ENCODE measurements at regions not wholly inside any gene's neighbourhood (a gene's known extent, or its start where the extent isn't known, plus 50 kb on each side); places are given as distances from the start of the nearest gene placed in this dataset.

DNA sequence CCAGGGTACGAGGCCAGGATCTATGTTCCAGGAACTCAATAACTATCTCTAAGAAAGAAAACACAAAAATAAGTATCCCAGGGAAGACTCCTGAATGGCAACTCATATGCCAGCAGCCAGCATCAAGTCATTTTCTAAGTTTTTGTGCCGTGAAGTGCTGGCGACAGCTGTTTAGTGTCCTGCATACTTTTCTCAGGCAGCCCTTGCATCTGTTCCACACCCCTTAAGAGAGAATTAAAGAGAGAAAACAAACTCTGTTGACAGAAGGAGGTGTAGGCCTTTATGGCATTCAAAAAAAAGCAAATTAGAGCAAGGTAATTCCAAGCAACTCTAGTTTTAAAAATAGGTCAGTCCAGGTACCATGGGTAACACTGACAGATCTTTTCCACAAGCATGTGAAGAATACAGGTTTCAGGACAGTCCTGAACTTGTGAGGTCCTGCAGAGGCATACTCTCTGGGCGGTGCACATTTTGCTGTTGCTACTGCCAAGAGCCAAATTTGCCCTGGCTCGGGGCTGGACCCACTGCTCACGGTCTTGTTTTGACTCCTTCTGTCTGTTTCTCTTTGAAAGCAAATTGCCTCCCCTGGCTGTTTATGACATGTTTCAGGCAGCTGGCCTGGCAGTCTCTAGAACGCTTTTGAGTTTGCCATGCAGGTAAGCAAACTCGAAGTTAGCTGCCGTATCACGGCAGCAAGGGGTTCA lies 252.1 kb upstream of the ADAMTS9 start:
- CTCF ChIA-PET = no interaction called here

More for the DNA sequence above, 252.1 kb upstream of the ADAMTS9 start:
- Mint-ChIP-seq H3K27ac (no peak overlapping the region), H3K36me3 (no peaks in the 10 kb centered on the region), H3K4me1 (peaks cover 18% of the 10 kb centered on the region), H3K9me3 (no peaks in the 10 kb centered on the region; the same call in 1 of the 2 replicates), H3K4me3 (no peak overlapping the region), H3K27me3 (ENCODE audit: low read depth) (no peaks in the 10 kb centered on the region; the same call in 1 of the 2 replicates)
- POLR2A ChIA-PET = no interaction called here
- TF ChIP-seq NR1H2 (CRISPR knock-in tag; IDR thresholded peaks at IDR 0.05) (no peak), SOX15 (CRISPR knock-in tag; IDR thresholded peaks at IDR 0.05) (no peak), NR2C2 (CRISPR knock-in tag; IDR thresholded peaks at IDR 0.05) (no peak), ZNF423 (CRISPR knock-in tag; IDR thresholded peaks at IDR 0.05) (no peak), TEAD1 (CRISPR knock-in tag; IDR thresholded peaks at IDR 0.05) (no peak), MYBL2 (CRISPR knock-in tag; IDR thresholded peaks at IDR 0.05) (no peak), PRRX2 (CRISPR knock-in tag; IDR thresholded peaks at IDR 0.05) (no peak), GRHL2 (CRISPR knock-in tag; IDR thresholded peaks at IDR 0.05; ENCODE audit: insufficient replicate concordance, severe bottlenecking) (no peak), NFYB (CRISPR knock-in tag; conservative IDR thresholded peaks at IDR 0.05; ENCODE audit: low read depth) (no peak), CREB1 (CRISPR knock-in tag; IDR thresholded peaks at IDR 0.05) (no peak), ZNF121 (CRISPR knock-in tag; IDR thresholded peaks at IDR 0.05) (no peak), ZNF138 (CRISPR knock-in tag; conservative IDR thresholded peaks at IDR 0.05) (no peak), RORB (CRISPR knock-in tag; IDR thresholded peaks at IDR 0.05) (no peak)
- TF ChIP-seq, protein P1, sequence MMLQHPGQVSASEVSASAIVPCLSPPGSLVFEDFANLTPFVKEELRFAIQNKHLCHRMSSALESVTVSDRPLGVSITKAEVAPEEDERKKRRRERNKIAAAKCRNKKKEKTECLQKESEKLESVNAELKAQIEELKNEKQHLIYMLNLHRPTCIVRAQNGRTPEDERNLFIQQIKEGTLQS (CRISPR knock-in tag; conservative IDR thresholded peaks at IDR 0.05) = no peak
- TF ChIP-seq, protein P2, sequence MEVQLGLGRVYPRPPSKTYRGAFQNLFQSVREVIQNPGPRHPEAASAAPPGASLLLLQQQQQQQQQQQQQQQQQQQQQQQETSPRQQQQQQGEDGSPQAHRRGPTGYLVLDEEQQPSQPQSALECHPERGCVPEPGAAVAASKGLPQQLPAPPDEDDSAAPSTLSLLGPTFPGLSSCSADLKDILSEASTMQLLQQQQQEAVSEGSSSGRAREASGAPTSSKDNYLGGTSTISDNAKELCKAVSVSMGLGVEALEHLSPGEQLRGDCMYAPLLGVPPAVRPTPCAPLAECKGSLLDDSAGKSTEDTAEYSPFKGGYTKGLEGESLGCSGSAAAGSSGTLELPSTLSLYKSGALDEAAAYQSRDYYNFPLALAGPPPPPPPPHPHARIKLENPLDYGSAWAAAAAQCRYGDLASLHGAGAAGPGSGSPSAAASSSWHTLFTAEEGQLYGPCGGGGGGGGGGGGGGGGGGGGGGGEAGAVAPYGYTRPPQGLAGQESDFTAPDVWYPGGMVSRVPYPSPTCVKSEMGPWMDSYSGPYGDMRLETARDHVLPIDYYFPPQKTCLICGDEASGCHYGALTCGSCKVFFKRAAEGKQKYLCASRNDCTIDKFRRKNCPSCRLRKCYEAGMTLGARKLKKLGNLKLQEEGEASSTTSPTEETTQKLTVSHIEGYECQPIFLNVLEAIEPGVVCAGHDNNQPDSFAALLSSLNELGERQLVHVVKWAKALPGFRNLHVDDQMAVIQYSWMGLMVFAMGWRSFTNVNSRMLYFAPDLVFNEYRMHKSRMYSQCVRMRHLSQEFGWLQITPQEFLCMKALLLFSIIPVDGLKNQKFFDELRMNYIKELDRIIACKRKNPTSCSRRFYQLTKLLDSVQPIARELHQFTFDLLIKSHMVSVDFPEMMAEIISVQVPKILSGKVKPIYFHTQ (CRISPR knock-in tag; IDR thresholded peaks at IDR 0.05) = no peak
- TF ChIP-seq, protein P3, sequence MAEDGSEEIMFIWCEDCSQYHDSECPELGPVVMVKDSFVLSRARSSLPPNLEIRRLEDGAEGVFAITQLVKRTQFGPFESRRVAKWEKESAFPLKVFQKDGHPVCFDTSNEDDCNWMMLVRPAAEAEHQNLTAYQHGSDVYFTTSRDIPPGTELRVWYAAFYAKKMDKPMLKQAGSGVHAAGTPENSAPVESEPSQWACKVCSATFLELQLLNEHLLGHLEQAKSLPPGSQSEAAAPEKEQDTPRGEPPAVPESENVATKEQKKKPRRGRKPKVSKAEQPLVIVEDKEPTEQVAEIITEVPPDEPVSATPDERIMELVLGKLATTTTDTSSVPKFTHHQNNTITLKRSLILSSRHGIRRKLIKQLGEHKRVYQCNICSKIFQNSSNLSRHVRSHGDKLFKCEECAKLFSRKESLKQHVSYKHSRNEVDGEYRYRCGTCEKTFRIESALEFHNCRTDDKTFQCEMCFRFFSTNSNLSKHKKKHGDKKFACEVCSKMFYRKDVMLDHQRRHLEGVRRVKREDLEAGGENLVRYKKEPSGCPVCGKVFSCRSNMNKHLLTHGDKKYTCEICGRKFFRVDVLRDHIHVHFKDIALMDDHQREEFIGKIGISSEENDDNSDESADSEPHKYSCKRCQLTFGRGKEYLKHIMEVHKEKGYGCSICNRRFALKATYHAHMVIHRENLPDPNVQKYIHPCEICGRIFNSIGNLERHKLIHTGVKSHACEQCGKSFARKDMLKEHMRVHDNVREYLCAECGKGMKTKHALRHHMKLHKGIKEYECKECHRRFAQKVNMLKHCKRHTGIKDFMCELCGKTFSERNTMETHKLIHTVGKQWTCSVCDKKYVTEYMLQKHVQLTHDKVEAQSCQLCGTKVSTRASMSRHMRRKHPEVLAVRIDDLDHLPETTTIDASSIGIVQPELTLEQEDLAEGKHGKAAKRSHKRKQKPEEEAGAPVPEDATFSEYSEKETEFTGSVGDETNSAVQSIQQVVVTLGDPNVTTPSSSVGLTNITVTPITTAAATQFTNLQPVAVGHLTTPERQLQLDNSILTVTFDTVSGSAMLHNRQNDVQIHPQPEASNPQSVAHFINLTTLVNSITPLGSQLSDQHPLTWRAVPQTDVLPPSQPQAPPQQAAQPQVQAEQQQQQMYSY (CRISPR knock-in tag; IDR thresholded peaks at IDR 0.05) = no peak
- TF ChIP-seq, protein P4, sequence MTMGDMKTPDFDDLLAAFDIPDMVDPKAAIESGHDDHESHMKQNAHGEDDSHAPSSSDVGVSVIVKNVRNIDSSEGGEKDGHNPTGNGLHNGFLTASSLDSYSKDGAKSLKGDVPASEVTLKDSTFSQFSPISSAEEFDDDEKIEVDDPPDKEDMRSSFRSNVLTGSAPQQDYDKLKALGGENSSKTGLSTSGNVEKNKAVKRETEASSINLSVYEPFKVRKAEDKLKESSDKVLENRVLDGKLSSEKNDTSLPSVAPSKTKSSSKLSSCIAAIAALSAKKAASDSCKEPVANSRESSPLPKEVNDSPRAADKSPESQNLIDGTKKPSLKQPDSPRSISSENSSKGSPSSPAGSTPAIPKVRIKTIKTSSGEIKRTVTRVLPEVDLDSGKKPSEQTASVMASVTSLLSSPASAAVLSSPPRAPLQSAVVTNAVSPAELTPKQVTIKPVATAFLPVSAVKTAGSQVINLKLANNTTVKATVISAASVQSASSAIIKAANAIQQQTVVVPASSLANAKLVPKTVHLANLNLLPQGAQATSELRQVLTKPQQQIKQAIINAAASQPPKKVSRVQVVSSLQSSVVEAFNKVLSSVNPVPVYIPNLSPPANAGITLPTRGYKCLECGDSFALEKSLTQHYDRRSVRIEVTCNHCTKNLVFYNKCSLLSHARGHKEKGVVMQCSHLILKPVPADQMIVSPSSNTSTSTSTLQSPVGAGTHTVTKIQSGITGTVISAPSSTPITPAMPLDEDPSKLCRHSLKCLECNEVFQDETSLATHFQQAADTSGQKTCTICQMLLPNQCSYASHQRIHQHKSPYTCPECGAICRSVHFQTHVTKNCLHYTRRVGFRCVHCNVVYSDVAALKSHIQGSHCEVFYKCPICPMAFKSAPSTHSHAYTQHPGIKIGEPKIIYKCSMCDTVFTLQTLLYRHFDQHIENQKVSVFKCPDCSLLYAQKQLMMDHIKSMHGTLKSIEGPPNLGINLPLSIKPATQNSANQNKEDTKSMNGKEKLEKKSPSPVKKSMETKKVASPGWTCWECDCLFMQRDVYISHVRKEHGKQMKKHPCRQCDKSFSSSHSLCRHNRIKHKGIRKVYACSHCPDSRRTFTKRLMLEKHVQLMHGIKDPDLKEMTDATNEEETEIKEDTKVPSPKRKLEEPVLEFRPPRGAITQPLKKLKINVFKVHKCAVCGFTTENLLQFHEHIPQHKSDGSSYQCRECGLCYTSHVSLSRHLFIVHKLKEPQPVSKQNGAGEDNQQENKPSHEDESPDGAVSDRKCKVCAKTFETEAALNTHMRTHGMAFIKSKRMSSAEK (CRISPR knock-in tag; IDR thresholded peaks at IDR 0.05; ENCODE audit: borderline replicate concordance) = no peak
- TF ChIP-seq, protein P5, sequence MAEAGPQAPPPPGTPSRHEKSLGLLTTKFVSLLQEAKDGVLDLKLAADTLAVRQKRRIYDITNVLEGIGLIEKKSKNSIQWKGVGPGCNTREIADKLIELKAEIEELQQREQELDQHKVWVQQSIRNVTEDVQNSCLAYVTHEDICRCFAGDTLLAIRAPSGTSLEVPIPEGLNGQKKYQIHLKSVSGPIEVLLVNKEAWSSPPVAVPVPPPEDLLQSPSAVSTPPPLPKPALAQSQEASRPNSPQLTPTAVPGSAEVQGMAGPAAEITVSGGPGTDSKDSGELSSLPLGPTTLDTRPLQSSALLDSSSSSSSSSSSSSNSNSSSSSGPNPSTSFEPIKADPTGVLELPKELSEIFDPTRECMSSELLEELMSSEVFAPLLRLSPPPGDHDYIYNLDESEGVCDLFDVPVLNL (CRISPR knock-in tag; IDR thresholded peaks at IDR 0.05; ENCODE audit: borderline replicate concordance, low read depth) = no peak
- TF ChIP-seq, protein P6, sequence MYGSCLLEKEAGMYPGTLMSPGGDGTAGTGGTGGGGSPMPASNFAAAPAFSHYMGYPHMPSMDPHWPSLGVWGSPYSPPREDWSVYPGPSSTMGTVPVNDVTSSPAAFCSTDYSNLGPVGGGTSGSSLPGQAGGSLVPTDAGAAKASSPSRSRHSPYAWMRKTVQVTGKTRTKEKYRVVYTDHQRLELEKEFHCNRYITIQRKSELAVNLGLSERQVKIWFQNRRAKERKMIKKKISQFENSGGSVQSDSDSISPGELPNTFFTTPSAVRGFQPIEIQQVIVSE (CRISPR knock-in tag; IDR thresholded peaks at IDR 0.05; ENCODE audit: borderline replicate concordance) = no peak
- no peak for DNase-seq (ENCODE audit: low spot score)
- no peak for ATAC-seq

Measured in WTC11 (cell line).